ENCODE measurements at regions not wholly inside any gene's neighbourhood (a gene's known extent, or its start where the extent isn't known, plus 50 kb on each side); places are given as distances from the start of the nearest gene placed in this dataset.

- DNase-seq (ENCODE audit: extremely low spot score, unreplicated experiment): no peak
- TF ChIP-seq CTCF (conservative IDR thresholded peaks at IDR 0.05): no peak
- Mint-ChIP-seq H3K4me3 (no peak overlapping the region), H3K27ac (no peak overlapping the region), H3K4me1 (ENCODE audit: unreplicated experiment) (peaks cover 13% of the 10 kb centered on the region), H3K36me3 (no peaks in the 10 kb centered on the region), H3K27me3 (peaks cover 4% of the 10 kb centered on the region), H3K9me3 (peaks cover 5% of the 10 kb centered on the region)
Measured at GRCh38 chr6:168724669-168725570, 283.9 kb downstream of the SMOC2 start.

- H3K9me3 Mint-ChIP-seq: peaks cover 5% of the 10 kb centered on the region
Measured at GRCh38 chr6:168724033-168724432, 283.0 kb downstream of the SMOC2 start.

GRCh38 chr6:168722397-168722796 is 281.4 kb downstream of the SMOC2 start:
- H3K36me3 Mint-ChIP-seq: no peaks in the 10 kb centered on the region
- H3K27ac Mint-ChIP-seq: no peak overlapping the region
- DNase-seq (ENCODE audit: extremely low spot score, unreplicated experiment): no peak
- no peak for TF ChIP-seq CTCF (conservative IDR thresholded peaks at IDR 0.05)
- H3K4me1 Mint-ChIP-seq (ENCODE audit: unreplicated experiment): peaks cover 8% of the 10 kb centered on the region
- H3K4me3 Mint-ChIP-seq: no peak overlapping the region
- peaks cover 4% of the 10 kb centered on the region for H3K27me3 Mint-ChIP-seq
- H3K9me3 Mint-ChIP-seq: peaks cover 5% of the 10 kb centered on the region

More at GRCh38 chr6:168724033-168724432, 283.0 kb downstream of the SMOC2 start:
- TF ChIP-seq CTCF (conservative IDR thresholded peaks at IDR 0.05): no peak
- Mint-ChIP-seq H3K36me3 (no peaks in the 10 kb centered on the region), H3K4me1 (ENCODE audit: unreplicated experiment) (peaks cover 13% of the 10 kb centered on the region), H3K4me3 (no peak overlapping the region), H3K27ac (no peak overlapping the region), H3K27me3 (peaks cover 4% of the 10 kb centered on the region)
- no peak for DNase-seq (ENCODE audit: extremely low spot score, unreplicated experiment)

- H3K27ac Mint-ChIP-seq: no peak overlapping the region
- DNase-seq (ENCODE audit: extremely low spot score, unreplicated experiment): no peak
- peaks cover 5% of the 10 kb centered on the region for H3K9me3 Mint-ChIP-seq
- no peak for TF ChIP-seq CTCF (conservative IDR thresholded peaks at IDR 0.05)
- no peaks in the 10 kb centered on the region for H3K36me3 Mint-ChIP-seq
- no peak overlapping the region for H3K4me3 Mint-ChIP-seq
- peaks cover 6% of the 10 kb centered on the region for H3K27me3 Mint-ChIP-seq
- H3K4me1 Mint-ChIP-seq (ENCODE audit: unreplicated experiment): peaks cover 8% of the 10 kb centered on the region
Measured at GRCh38 chr6:168721571-168721970, 280.6 kb downstream of the SMOC2 start.

- Mint-ChIP-seq H3K36me3 (no peaks in the 10 kb centered on the region), H3K9me3 (peaks cover 5% of the 10 kb centered on the region), H3K4me3 (no peak overlapping the region), H3K27ac (no peak overlapping the region), H3K27me3 (peaks cover 8% of the 10 kb centered on the region), H3K4me1 (ENCODE audit: unreplicated experiment) (peaks cover under 1% of the 10 kb centered on the region)
- no peak for DNase-seq (ENCODE audit: extremely low spot score, unreplicated experiment)
- TF ChIP-seq CTCF (conservative IDR thresholded peaks at IDR 0.05): no peak
Measured at GRCh38 chr6:168719901-168720300, 278.9 kb downstream of the SMOC2 start.

Data from type B pancreatic cell (in vitro differentiated cells).